ENCODE measurements at regions not wholly inside any gene's neighbourhood (a gene's known extent, or its start where the extent isn't known, plus 50 kb on each side); places are given as distances from the start of the nearest gene placed in this dataset.

DNA sequence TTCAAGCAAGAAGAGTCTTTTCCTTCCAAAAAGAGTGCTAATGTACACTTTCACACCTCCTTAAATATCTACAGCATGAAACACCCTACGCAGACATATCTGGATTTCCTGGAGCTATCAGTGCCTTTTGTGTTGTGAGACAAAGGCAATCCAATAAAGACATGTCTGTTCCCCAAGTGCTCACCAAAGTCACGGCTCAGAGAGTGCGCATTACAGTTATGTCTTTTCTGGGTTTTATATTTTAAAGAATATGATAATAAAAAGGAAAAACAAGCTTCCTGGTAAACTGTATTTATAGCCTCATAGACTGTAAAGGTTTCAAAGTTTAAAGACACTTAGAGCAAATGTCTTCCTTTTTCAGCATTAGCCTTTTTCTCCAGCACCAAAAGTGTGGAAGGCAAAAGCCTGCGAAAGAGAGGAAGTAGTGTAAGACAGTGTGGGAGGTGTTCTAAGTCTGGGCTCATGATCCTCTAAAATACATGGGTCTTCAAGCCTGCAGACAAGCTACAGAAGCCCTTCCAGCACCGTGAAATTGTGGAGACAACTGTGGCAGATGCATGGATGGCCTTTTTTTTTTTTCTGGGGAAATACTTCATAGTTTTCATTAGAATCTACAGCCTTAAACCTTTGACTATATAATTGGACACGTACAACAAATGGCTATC lies 135.0 kb upstream of the SLC35B3 start:
- Histone ChIP-seq H3K4me1 (peaks cover 26% of the 10 kb centered on the region), H3K36me3 (no peaks in the 10 kb centered on the region), H3K27me3 (no peaks in the 10 kb centered on the region), H3K27ac (peak overlapping the region; percentile 98), H3K9me3 (replicated peaks) (no peaks in the 10 kb centered on the region), H3K4me3 (no peak overlapping the region)
- peak; percentile 84 to 94 for DNase-seq

DNA sequence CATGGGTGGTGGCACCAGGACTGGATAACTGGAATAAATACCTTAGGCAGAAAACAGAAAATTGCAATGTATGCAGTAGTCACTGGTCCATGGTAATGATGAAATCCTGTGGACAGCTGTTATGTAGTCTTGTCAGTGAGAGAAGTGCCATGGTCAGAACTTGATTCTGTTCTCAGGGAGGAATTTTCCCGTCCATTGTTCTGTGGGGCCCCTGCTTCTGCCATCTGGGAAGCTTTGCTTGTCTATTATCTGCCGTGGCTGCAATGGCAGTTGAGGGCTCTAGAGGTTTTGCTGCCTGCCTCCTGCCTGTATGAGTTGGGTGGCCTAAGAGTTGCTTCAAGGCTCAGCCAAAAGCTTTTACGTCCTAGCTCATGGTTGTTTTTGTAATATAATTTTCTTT lies 126.8 kb upstream of the SLC35B3 start:
- Histone ChIP-seq H3K4me3 (no peak overlapping the region), H3K27me3 (no peaks in the 10 kb centered on the region), H3K27ac (peak overlapping the region; percentile 72), H3K36me3 (no peaks in the 10 kb centered on the region), H3K4me1 (peaks cover 18% of the 10 kb centered on the region), H3K9me3 (replicated peaks) (no peaks in the 10 kb centered on the region)
- peak; percentile 64 to 84 for DNase-seq

DNA sequence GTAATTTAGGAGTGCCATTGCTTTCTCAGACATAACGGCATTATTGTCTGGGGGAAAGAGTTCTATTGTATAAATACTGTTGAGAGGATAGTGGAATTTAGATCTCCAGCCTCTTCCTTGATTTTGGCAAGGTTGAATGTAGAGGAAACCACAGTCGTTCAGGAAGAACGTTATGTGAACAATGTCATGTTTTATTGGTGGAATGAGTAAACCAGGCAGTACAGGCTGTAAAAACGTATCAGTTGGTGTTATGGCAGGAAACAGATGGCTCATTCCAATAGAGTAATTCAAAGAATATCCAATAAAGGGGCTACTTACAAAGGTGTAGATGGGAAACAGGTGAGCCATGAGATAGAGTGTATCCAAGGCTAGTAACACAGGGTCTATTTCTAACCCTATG lies 123.6 kb upstream of the SLC35B3 start:
- H3K27ac ChIP-seq: no peak overlapping the region
- no peaks in the 10 kb centered on the region for H3K9me3 ChIP-seq (replicated peaks)
- no peak for DNase-seq

DNA sequence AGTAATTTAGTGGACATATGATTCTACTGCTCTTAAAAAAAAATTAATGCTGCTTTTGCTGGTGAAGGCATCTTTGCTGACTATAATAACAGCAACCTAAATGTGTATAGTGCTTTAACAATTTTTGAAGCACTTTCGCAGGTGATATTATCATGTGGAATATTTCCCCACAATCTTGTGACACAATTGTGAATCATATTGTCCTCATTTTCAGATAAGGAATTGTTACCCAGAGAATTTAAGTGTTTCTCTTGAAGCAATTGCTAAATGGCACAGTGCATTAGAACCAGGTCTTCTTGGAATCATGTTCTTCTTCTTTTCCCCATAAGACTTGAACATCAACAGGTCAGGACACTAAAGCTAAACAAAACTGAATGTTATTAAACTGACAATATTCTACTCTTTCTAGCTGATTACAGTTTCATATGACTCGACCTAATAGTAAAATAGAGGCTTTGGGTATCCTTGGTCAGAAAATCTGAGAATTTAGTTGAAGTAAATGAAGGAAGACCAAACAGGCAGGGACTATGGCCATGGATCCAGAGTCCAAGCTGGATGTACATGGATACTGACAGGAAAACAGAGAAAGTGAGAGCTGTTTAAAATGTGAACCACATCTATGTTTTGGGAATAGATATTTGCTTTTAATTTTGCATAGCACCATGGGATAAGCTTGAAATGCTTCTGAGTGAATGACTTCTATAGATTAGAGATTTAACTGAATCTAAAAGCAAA lies 121.8 kb upstream of the SLC35B3 start:
- no peak for DNase-seq
- H3K4me3 ChIP-seq: no peak overlapping the region
- no peaks in the 10 kb centered on the region for H3K9me3 ChIP-seq (replicated peaks)
- H3K36me3 ChIP-seq: no peaks in the 10 kb centered on the region
- peaks cover 21% of the 10 kb centered on the region for H3K4me1 ChIP-seq
- no peak overlapping the region for H3K27ac ChIP-seq
- H3K27me3 ChIP-seq: no peaks in the 10 kb centered on the region

More for the DNA sequence above, 123.6 kb upstream of the SLC35B3 start:
- peaks cover 29% of the 10 kb centered on the region for H3K4me1 ChIP-seq
- no peaks in the 10 kb centered on the region for H3K27me3 ChIP-seq
- no peaks in the 10 kb centered on the region for H3K36me3 ChIP-seq
- no peak overlapping the region for H3K4me3 ChIP-seq

DNA sequence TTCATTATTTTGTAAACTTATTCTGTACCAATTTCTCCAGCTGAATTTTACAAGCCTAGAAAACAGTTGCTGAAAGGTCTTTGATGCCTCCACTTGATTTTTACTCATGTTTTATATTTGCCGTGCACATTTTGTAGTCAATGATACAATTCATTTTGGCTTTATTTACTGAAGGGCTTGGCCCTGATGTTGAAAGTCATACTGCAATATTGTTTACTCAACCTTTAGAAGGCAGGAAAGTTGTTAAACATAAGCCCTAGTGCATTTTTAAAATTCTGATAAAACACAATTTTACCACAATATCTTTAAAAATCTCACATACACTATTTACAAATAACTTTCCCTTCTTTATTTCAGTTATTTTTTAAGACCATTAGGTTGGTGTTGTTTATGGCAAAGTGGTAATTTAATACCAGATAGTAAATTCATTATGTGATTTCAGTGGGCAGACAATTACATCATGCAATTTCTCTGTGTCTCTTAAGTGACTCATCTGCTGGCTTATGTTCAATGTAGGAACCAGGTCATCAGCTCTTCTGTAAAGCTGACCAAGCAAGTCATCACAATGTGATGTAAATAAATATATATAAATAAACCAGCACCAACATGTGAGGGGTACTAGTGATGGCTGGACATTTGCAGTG lies 121.1 kb upstream of the SLC35B3 start:
- Histone ChIP-seq H3K36me3 (no peaks in the 10 kb centered on the region), H3K4me3 (no peak overlapping the region), H3K4me1 (peaks cover 15% of the 10 kb centered on the region), H3K27me3 (no peaks in the 10 kb centered on the region), H3K27ac (peak overlapping the region; percentile 31), H3K9me3 (replicated peaks) (no peaks in the 10 kb centered on the region)
- DNase-seq: peak; percentile 11 to 53

DNA sequence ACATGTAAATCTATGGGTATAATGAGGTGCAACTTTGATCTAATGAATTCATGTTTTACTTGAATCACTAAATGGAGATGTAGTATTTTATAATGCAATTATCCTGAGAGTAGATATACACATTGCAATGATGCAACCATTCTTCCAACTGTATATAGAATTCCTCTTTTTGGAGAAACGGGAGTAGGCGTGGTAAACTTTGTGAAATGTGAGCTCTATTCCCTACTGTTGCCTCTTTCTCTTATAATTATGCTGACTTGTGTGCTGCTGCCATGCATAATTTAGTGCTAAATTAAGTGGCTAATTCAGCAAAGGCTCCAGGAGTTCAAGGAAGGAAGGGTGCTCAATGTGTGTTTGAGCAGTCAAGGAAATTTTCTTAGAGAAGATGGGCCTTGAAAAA lies 116.6 kb upstream of the SLC35B3 start:
- no peak overlapping the region for H3K4me3 ChIP-seq
- no peaks in the 10 kb centered on the region for H3K27me3 ChIP-seq
- DNase-seq: no peak
- no peaks in the 10 kb centered on the region for H3K36me3 ChIP-seq
- H3K4me1 ChIP-seq: peaks cover 10% of the 10 kb centered on the region
- no peak overlapping the region for H3K27ac ChIP-seq
- no peaks in the 10 kb centered on the region for H3K9me3 ChIP-seq (replicated peaks)

DNA sequence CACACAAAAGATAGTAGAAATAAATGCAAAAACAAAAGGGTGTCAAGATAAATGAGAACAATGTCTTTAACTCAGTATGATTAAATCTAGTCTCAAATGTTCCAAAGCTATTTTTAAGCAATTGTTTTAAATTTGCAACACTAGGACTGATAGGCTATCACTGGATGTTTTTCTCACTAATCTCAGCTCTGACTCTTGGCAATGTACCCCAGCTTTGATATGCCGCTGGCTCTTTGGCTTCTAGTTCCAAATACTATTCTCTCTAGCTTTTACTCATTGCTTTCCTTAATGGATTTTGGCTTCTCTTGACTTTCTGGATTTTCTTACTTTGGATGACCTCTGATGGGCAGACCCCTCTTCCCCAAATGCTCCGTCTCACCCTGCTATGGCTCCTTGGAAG lies 116.0 kb upstream of the SLC35B3 start:
- Histone ChIP-seq H3K4me1 (peaks cover 4% of the 10 kb centered on the region), H3K4me3 (no peak overlapping the region), H3K9me3 (replicated peaks) (no peaks in the 10 kb centered on the region), H3K27ac (no peak overlapping the region), H3K36me3 (no peaks in the 10 kb centered on the region), H3K27me3 (no peaks in the 10 kb centered on the region)
- DNase-seq: no peak

DNA sequence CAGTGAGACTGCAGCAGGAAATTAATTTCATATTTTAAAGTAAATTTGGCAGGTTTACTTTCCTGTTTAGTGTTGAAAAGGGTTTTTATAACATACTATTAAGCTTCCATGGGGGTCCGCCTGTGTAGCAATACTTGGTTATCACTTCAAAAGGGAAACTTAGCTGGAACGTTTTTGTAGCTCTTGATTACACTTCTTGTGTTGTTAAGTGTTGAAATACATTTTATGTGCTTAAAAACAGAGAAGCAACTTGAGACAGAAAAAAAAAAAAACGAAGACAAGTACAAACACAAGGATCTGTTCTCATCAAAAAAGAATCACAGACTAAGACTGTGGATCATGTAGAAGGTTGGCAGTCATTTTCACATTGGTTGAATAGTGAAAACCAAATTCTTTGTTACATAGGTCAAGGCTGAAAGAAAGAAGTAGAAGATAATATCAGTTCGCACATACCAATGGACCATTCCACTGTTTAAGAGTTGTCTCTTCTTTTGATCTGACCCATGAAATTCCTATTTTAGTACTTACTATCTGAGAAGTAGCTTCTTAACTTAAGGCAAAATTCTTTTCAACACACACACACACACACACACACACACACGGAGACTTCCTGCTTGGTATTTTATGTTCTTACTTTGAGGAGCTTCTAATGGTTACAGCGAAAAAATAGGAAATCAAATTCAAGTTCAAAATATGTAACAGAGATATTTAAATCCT lies 113.9 kb upstream of the SLC35B3 start:
- Histone ChIP-seq H3K4me1 (no peaks in the 10 kb centered on the region), H3K27me3 (no peaks in the 10 kb centered on the region), H3K9me3 (replicated peaks) (no peaks in the 10 kb centered on the region), H3K27ac (no peak overlapping the region), H3K4me3 (no peak overlapping the region), H3K36me3 (no peaks in the 10 kb centered on the region)
- DNase-seq: no peak

DNA sequence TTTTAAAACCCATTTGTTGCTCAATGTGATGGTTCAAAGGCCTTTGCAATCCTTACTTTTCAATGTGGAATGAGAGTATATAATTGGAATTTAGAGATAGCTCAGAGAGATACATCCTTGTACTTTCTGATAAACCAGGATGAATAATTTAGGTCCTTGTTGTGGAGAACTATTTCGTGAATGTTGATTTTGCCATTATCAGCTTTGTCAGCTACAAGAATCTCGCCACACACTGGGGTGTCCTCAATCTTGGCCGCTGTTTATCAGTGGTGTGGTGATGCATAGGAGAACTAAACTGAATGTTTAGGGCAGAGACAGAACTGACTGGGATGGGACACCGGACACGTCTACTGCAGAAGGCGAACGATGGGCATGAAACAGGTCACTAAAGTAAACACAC lies 111.2 kb upstream of the SLC35B3 start:
- no peaks in the 10 kb centered on the region for H3K9me3 ChIP-seq (replicated peaks)
- H3K4me1 ChIP-seq: no peaks in the 10 kb centered on the region
- H3K36me3 ChIP-seq: no peaks in the 10 kb centered on the region
- DNase-seq: no peak
- H3K4me3 ChIP-seq: no peak overlapping the region
- H3K27ac ChIP-seq: no peak overlapping the region
- H3K27me3 ChIP-seq: no peaks in the 10 kb centered on the region

DNA sequence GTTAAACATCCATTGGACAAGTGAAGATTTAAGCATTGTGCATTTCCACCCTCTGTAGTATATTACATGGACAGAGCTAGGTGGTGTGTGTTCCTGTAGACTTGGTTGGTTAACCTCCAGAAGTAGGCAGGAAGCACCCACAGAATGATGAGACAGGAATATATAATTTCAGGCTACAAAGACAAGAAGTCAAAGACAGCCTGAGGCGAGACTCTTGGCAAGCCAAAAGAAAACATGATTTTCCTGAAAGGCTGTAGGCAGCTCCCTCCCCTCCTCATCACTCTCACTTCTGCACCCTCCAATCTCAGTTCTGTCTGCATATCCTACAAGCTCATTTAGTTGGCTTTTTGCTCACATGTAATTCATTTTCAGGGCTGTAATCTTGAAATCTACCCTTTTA lies 110.0 kb upstream of the SLC35B3 start:
- Histone ChIP-seq H3K4me3 (no peak overlapping the region), H3K27ac (no peak overlapping the region), H3K36me3 (no peaks in the 10 kb centered on the region), H3K9me3 (replicated peaks) (peaks cover 6% of the 10 kb centered on the region), H3K27me3 (no peaks in the 10 kb centered on the region), H3K4me1 (no peaks in the 10 kb centered on the region)
- no peak for DNase-seq

DNA sequence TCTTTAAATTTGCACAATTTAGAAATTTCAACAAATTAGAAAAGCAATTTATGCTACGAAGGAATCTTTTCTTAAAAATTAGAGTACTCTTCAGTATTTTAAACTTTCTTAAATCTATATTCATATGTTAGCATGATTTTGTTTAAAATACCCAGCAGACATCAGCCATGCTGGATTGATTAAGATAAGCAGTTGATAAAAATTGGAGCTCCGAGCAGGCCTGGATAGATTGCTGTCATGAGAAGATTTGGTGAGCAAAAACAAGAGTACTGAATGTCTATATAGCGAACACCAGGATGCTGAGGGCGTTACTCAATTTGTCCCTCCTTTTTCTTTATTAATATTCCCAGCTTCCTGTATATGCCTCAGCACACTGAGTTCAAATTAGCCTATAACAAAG lies 108.4 kb upstream of the SLC35B3 start:
- Histone ChIP-seq H3K4me1 (no peaks in the 10 kb centered on the region), H3K4me3 (no peak overlapping the region), H3K9me3 (replicated peaks) (peaks cover 8% of the 10 kb centered on the region), H3K36me3 (no peaks in the 10 kb centered on the region), H3K27ac (no peak overlapping the region), H3K27me3 (no peaks in the 10 kb centered on the region)
- no peak for DNase-seq

DNA sequence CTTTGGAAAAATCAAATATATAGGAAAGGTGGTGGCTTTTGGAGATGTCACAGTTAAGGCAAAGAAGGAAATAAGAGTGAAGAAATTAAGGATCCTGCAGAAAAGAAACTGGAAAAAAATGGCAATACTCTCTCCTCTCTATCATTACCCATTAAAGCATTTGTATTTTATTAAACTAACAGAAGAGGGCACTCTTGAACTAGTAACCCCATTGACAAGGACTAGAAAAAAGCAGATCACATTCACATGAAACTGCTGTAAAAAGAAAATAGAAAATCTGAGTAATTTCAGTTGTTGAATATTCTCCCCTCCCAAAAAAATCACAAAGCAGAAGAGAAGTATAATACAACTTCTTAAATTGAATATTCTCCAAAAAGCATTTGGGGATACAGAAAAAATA lies 104.1 kb upstream of the SLC35B3 start:
- no peaks in the 10 kb centered on the region for H3K27me3 ChIP-seq
- no peaks in the 10 kb centered on the region for H3K36me3 ChIP-seq
- no peak overlapping the region for H3K27ac ChIP-seq
- DNase-seq: peak in 1 of 2 experiments; percentile 70
- H3K9me3 ChIP-seq (replicated peaks): peaks cover 8% of the 10 kb centered on the region
- no peaks in the 10 kb centered on the region for H3K4me1 ChIP-seq
- H3K4me3 ChIP-seq: no peak overlapping the region

DNA sequence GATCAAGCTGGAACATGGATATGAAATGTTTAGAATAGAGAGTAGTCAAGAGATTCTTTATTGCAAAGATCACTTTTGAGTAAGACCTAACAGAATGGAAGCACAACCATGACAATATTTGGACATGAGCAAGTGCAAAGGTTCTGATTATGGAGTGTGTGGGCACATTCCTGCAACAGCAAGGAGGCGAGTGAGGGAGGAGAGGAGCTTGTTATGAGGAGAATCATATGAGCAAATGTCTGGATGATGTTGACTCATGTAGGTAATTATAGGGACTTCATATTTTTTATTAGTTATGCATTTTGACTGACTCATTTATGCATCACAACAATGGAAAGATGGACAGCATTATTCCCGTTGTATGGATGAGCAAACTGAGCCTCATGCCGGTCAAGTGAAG lies 100.8 kb upstream of the SLC35B3 start:
- Histone ChIP-seq H3K36me3 (no peaks in the 10 kb centered on the region), H3K27ac (no peak overlapping the region), H3K4me3 (no peak overlapping the region), H3K4me1 (peaks cover 4% of the 10 kb centered on the region; the same call in 1 of the 2 replicates), H3K27me3 (no peaks in the 10 kb centered on the region), H3K9me3 (replicated peaks) (peaks cover 8% of the 10 kb centered on the region)
- no peak for DNase-seq

DNA sequence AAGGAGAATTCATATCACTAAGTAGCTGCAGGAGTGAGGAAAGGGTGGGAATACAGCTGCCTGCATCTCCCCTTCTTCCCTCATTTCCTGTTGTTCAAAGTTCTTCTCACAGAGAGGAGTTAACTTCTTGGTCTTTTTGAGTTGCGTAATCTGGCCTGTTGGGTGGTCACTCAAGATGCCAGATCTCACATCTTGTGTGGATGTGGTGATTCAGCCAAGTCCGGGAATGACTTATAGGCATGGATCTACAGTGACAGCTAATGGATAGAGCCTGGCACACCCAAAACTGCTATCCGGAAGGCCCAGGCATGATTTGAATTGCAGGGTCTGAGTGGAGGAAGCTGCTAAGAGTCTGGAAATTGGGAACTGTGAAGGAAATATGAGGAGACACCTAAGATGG lies 100.2 kb upstream of the SLC35B3 start:
- DNase-seq: no peak
- peaks cover 3% of the 10 kb centered on the region for H3K9me3 ChIP-seq (replicated peaks)
- H3K27ac ChIP-seq: no peak overlapping the region
- no peak overlapping the region for H3K4me3 ChIP-seq
- H3K27me3 ChIP-seq: no peaks in the 10 kb centered on the region
- peaks cover 4% of the 10 kb centered on the region; the same call in 1 of the 2 replicates for H3K4me1 ChIP-seq
- H3K36me3 ChIP-seq: no peaks in the 10 kb centered on the region
